Natural killer cell (primary cell): ENCODE measurements at regions not wholly inside any gene's neighbourhood (a gene's known extent, or its start where the extent isn't known, plus 50 kb on each side); places are given as distances from the start of the nearest gene placed in this dataset.

Source experiments
- ATAC-seq, 3 donors: fragments of 150-1000 bp in 2 of 3; fragments of 200-7000 bp in 1 of 3; cut with Tn5 transposase; 1 replicate in 1 of 3; 2 replicates in 2 of 3; pipeline ENCODE4 v1.10.0; 2021; ENCODE audit warnings: mild to moderate bottlenecking in 2 of 3, moderate library complexity in 2 of 3
- DNase-seq, 2 donors: peaks; one replicate each; pipeline versions ENCODE4 v3.0.0 to v3.0.0-alpha.2; 2013 to 2021; ENCODE audit warnings: mixed read lengths in 1 of 2
- H3K27ac ChIP-seq: one replicate; pipeline ENCODE4 v1.5.1; 2013; ENCODE audit warnings: mild to moderate bottlenecking, low read length
- H3K27me3 ChIP-seq: one replicate; pipeline ENCODE4 v1.6.1; 2013; ENCODE audit warnings: low read length; ENCODE audit not compliant: control insufficient read depth, insufficient read depth
- H3K36me3 ChIP-seq: one replicate; pipeline ENCODE4 v1.6.1; 2013; ENCODE audit warnings: low read length; ENCODE audit not compliant: control insufficient read depth, insufficient read depth
- H3K4me1 ChIP-seq: one replicate; pipeline ENCODE4 v1.6.1; 2013; ENCODE audit warnings: low read length; ENCODE audit not compliant: control insufficient read depth, insufficient read depth
- H3K4me3 ChIP-seq: one replicate; pipeline ENCODE4 v1.5.1; 2013; ENCODE audit warnings: low read length
- H3K9me3 ChIP-seq: one replicate; pipeline ENCODE4 v1.6.1; 2013; ENCODE audit warnings: low read length; ENCODE audit not compliant: control insufficient read depth, insufficient read depth
- H3K27ac Mint-ChIP-seq, 2 donors: one replicate each; pipeline ENCODE4 v1.8.0; 2022; ENCODE audit warnings: mild to moderate bottlenecking in 2 of 2, mixed read lengths in 2 of 2, moderate library complexity in 1 of 2
- H3K27me3 Mint-ChIP-seq, 2 donors: one replicate each; pipeline ENCODE4 v1.8.0; 2022; ENCODE audit warnings: low read depth in 2 of 2, mixed read lengths in 2 of 2
- H3K36me3 Mint-ChIP-seq: one replicate; pipeline ENCODE4 v1.8.0; 2022; ENCODE audit warnings: mixed read lengths
- H3K4me1 Mint-ChIP-seq, 2 donors: one replicate each; pipeline ENCODE4 v1.8.0; 2022; ENCODE audit warnings: mixed read lengths in 2 of 2
- H3K4me3 Mint-ChIP-seq: one replicate; pipeline ENCODE4 v1.8.0; 2022; ENCODE audit warnings: mild to moderate bottlenecking, moderate library complexity, mixed read lengths
- H3K9me3 Mint-ChIP-seq, 2 donors: one replicate each; pipeline ENCODE4 v1.8.0; 2022; ENCODE audit warnings: mixed read lengths in 2 of 2
- WGBS: methylation state at CpG from one replicate; pipeline ENCODE4 v1.1.7; 2013; ENCODE audit warnings: missing lambda C conversion rate; ENCODE audit not compliant: insufficient coverage; 5-methylcytosine and 5-hydroxymethylcytosine counted together
- intact Hi-C: fragments of 100-400 bp; cut with micrococcal nuclease; formaldehyde crosslinking; loops from one replicate; pipeline ENCODE4 v1.14.2; 2022
- TF ChIP-seq, protein P1 (sequence below): fragments of 200-600 bp; IDR thresholded peaks from one replicate; pipeline ENCODE4 v1.8.0; 2022; ENCODE audit warnings: antibody characterized with exemption

DNA sequence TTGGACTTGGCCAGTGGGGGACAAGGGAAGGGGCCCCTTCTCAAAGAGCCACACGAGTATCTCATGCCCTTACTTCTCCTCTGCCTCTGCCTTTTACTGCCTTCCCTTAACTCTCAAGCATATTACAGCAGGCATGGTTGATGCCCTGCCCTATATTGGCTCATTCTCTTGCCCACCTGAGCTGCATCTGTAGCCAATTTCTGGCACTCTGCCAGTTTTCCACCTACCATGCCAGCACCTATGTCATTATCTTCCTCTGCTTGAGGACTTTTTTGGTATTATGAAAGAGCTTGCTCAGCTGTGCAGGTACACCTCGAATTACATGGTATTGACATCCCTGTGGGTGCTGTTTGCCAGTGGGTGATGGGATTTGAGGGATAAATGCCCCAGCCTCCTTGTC lies 181.8 kb downstream of the OXSM start:
- H3K4me1 Mint-ChIP-seq, result no peaks in the 10 kb centered on the region
- DNase-seq (no peak), ATAC-seq (no peak)
- peaks cover 0 to 2% of the 10 kb centered on the region in 2 donors for H3K9me3 Mint-ChIP-seq
- intact Hi-C loops, result no loop called here
- Histone ChIP-seq H3K4me3 (no peak overlapping the region), H3K27ac (no peak overlapping the region), H3K27me3 (no peaks in the 10 kb centered on the region), H3K4me1 (no peaks in the 10 kb centered on the region), H3K36me3 (no peaks in the 10 kb centered on the region), H3K9me3 (no peaks in the 10 kb centered on the region)
- H3K4me3 Mint-ChIP-seq, result no peak overlapping the region
- no peaks in the 10 kb centered on the region for H3K36me3 Mint-ChIP-seq
- WGBS, result 58% methylated on average over 2 of the region's 2 CpGs
- H3K27me3 Mint-ChIP-seq, result peaks cover 0 to 8% of the 10 kb centered on the region in 2 donors
- H3K27ac Mint-ChIP-seq, result no peak overlapping the region
- TF ChIP-seq, protein P1, sequence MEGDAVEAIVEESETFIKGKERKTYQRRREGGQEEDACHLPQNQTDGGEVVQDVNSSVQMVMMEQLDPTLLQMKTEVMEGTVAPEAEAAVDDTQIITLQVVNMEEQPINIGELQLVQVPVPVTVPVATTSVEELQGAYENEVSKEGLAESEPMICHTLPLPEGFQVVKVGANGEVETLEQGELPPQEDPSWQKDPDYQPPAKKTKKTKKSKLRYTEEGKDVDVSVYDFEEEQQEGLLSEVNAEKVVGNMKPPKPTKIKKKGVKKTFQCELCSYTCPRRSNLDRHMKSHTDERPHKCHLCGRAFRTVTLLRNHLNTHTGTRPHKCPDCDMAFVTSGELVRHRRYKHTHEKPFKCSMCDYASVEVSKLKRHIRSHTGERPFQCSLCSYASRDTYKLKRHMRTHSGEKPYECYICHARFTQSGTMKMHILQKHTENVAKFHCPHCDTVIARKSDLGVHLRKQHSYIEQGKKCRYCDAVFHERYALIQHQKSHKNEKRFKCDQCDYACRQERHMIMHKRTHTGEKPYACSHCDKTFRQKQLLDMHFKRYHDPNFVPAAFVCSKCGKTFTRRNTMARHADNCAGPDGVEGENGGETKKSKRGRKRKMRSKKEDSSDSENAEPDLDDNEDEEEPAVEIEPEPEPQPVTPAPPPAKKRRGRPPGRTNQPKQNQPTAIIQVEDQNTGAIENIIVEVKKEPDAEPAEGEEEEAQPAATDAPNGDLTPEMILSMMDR, result no peak

DNA sequence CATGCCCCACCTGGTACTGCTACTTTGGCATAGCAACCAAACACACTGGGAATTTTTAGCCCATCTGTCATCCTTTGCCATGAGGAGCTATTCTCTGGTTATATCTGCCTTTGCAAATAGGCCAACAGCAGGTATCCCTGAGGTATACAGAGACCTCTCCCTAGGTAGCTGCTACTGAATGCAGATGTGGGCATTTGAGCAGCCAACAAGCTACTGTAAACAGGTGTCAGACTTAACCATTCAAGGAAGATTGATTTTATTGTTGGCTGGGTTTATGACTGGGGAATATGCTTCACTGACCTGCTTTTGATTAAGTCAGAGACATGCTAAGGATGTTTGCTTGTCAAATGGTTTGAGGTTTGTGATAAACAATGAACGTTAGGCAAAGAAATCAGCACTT lies 183.2 kb downstream of the OXSM start:
- Mint-ChIP-seq H3K27me3 (peaks cover 0 to 8% of the 10 kb centered on the region in 2 donors), H3K4me1 (no peaks in the 10 kb centered on the region), H3K27ac (no peak overlapping the region), H3K36me3 (no peaks in the 10 kb centered on the region), H3K4me3 (no peak overlapping the region), H3K9me3 (peaks cover 0 to 3% of the 10 kb centered on the region in 2 donors)
- TF ChIP-seq, protein P1, result no peak
- Histone ChIP-seq H3K27me3 (no peaks in the 10 kb centered on the region), H3K4me1 (no peaks in the 10 kb centered on the region), H3K36me3 (no peaks in the 10 kb centered on the region), H3K27ac (no peak overlapping the region), H3K9me3 (no peaks in the 10 kb centered on the region), H3K4me3 (no peak overlapping the region)
- ATAC-seq (no peak), DNase-seq (no peak)
- intact Hi-C loops, result no loop called here
- WGBS, result 60% methylated on average over 1 of the region's 1 CpG

DNA sequence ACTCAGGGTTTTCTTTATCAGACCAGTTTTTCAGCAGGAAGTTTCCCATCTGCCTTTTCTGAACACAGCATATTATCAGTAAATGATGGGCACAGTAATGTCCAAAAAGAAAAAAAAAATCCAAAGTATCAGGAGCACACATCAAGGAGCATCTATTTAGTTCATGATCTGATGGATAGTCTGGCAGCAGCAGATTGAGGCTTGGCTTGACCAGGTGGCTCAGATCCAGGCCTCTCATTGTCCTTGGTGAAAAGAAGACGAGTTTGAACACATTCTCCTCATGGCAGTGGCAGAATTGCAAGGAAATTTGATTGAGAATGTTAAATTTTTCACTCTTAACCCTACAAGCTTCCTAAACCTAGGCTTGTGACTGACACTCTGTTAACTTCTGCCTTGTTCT lies 192.9 kb downstream of the OXSM start:
- H3K9me3 ChIP-seq, result no peaks in the 10 kb centered on the region
- 50% methylated on average over 1 of the region's 1 CpG for WGBS
- DNase-seq (no peak), ATAC-seq (no peak)
- H3K27ac Mint-ChIP-seq, result no peak overlapping the region
- no peaks in the 10 kb centered on the region for H3K4me1 Mint-ChIP-seq
- H3K27me3 Mint-ChIP-seq, result no peaks in the 10 kb centered on the region
- H3K4me3 Mint-ChIP-seq, result no peak overlapping the region
- intact Hi-C loops, result no loop called here
- no peaks in the 10 kb centered on the region for H3K27me3 ChIP-seq
- TF ChIP-seq, protein P1, result no peak
- H3K4me1 ChIP-seq, result no peaks in the 10 kb centered on the region
- H3K9me3 Mint-ChIP-seq, result peaks cover 3 to 4% of the 10 kb centered on the region in 2 donors
- H3K36me3 Mint-ChIP-seq, result no peaks in the 10 kb centered on the region
- H3K36me3 ChIP-seq, result no peaks in the 10 kb centered on the region
- H3K4me3 ChIP-seq, result no peak overlapping the region
- no peak overlapping the region for H3K27ac ChIP-seq

DNA sequence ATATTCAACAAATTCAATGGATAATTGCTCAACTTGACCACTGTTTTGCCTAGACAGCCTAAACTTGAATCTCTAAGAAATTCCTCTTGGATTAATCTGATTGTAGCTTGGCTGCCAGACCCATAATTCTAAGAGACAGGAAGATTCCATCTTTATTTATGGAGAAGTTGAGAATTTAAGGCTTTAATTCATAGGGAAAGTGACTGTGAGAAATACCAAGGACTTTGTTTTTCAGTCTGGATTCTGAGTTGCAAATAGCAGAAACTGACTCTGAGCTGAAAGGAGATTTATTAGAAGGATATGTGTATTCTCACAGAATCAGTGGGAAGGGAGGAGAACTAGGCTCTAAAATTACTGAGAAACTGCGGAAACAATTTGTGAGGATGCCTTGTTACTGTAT lies 195.7 kb downstream of the OXSM start:
- Histone ChIP-seq H3K27me3 (no peaks in the 10 kb centered on the region), H3K4me3 (no peak overlapping the region), H3K4me1 (no peaks in the 10 kb centered on the region), H3K9me3 (no peaks in the 10 kb centered on the region), H3K27ac (no peak overlapping the region), H3K36me3 (no peaks in the 10 kb centered on the region)
- Mint-ChIP-seq H3K27me3 (no peaks in the 10 kb centered on the region), H3K36me3 (no peaks in the 10 kb centered on the region), H3K27ac (no peak overlapping the region), H3K4me3 (no peak overlapping the region), H3K9me3 (peaks cover 2 to 3% of the 10 kb centered on the region in 2 donors), H3K4me1 (no peaks in the 10 kb centered on the region)
- DNase-seq (no peak), ATAC-seq (no peak)
- WGBS, result 100% methylated on average over 1 of the region's 1 CpG
- intact Hi-C loops, result no loop called here
- TF ChIP-seq, protein P1, result no peak
